DMS114 treated with DMSO at 0.1 percent for 48 hours (cell line): ENCODE measurements at regions not wholly inside any gene's neighbourhood (a gene's known extent, or its start where the extent isn't known, plus 50 kb on each side); places are given as distances from the start of the nearest gene placed in this dataset.

Source experiments
- DNase-seq: peaks from one replicate; lab custom pipeline; 2025; ENCODE audit not compliant: unreplicated experiment; lab: John Stamatoyannopoulos, UW

DNA sequence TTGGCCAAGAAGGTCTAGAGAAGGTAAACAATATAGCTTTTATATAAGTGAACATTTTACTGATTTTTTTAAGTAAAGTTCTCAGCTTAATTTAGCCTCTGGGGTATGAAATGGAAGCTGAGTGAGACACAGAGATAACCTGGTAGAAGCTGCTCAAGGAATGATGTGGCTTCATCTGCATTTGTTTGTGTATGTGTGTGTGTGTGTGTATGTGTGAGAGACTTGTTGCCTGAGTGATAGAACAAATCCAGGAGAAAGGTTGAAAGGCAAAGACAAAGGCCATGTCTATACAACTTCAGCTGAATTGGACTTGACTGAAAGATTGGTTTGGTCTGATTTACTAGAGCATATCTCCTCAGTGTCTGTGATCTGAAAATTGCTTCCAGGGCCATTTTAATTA, 63.6 kb downstream of the PCDH7 start:
- DNase-seq: no peak

DNA sequence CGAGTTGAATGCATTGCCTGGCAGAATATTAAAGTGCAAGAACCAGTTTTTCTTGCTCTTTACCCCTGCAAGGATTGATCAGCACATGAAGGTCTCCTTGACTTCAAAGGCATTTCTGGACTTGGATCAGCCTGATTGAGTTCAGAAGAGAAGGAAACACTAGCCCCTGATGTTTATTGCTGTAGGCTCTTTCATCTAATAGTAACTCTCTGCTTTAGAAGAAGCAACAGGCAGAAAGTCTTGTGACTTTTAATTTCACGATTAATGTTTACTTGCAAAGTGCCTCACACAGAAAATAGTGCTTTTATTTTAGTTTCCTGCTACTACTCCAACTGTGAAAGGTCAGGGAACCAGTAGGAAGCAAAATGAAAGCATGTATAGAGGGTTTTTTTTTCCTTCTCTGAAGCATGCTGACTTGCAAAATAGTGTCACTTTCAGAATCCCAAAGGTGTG, 69.1 kb downstream of the PCDH7 start:
- no peak for DNase-seq

DNA sequence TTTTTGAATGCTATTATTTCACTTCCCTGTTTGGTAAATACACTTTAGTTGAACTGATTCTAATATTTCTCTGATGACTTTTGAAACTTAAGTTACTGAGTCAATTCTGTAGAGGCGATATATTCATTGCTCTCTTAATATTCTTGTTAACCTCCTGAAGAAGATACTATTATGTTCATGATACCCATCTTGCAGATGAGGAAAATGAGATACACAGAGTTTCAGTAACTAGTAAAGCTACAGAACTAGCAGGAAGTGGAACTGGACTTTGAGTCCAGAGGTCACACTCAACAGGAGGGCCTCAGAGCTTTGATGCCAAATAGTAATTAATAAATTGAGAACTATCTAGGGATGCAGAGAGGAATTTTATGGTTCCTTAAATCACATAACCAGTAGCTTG, 70.0 kb downstream of the PCDH7 start:
- DNase-seq: no peak

DNA sequence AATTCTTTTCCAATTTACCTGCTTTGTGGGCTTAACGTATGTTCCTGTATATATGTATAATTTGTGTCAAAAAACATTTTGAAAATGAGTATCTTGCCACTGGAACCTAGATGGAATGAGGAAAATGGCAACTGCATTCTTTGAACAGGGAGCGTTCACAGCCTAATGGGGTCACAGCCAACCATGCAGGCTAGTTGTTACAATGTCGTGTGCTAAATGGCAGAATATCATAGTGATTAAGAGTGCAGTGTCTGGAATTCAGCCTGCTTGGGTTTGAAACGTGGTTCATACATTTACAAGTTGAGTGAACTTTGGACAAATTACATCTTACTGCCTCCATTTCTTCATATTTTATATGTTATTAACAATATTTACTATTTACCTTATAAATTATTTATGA, 70.8 kb downstream of the PCDH7 start:
- DNase-seq: no peak

DNA sequence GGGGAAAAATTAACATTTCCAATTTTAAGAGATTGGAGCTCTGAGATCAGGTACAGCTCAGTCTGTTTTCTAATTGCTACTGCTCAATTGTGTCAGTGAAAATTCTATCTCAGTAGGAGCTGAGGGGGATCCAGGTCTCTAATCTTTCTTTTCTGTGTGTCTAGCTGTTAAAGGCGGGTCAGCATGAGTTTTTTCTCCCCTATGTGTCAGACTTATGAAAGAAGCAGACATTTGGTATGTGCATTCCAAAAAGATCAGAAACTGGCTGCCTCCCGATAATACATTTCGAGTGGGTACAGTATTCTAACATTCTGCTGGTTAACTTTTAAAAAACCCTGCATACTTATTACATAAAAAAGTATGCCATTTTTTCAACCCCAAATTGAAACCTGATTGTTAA, 72.4 kb downstream of the PCDH7 start:
- no peak for DNase-seq

DNA sequence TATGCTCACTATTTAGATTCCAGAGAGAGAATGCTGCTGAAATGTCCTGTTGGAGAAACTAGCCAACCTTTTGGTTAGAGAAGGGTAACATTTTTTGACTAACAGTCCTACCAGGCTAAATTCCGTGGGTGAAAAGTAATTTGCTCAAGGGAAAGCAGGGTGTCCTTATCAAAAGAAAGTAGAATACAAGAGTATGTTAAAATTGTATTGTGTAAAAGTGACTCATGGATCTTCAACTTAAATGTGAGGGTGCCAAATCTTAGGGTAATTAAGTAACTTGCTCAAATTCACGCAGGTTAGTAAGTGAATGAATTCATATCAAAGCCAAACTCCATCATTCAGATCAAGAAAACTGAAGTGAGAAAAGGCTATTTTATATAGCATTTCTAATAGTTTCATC, 81.7 kb downstream of the PCDH7 start:
- DNase-seq: no peak

DNA sequence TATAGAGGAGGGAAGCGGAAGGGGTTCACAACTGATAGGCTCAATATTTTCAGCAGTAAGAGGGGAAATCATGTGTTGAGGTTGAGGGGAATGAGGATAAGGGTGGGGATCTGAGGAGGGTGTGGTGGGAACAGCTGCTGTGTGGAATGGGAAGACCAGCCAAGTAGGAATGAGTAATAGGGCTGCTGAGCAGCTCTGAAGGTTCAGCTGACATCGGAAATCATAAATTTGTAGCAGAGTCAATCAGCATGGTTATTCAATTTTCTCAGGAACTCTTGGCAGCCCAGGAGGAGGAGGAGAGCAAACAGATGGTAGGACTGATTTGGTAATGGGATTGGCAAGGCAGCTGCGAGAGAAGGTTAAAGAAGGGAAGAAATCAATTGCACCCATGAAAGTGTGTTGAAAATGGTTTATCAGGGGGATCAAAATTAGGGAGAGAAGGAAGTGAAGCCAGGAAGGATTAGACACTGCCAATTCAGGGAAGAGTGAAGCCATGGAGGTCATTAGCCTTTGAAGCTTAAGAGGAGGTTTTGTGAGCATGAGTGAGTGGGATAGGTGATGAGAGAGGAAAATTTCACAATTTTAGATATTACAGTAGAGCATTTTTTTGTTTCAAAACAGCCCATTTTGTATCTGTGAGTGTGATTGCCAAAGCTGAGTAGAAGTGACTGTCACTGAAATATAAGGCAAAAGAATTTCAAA, 82.6 kb downstream of the PCDH7 start:
- no peak for DNase-seq

DNA sequence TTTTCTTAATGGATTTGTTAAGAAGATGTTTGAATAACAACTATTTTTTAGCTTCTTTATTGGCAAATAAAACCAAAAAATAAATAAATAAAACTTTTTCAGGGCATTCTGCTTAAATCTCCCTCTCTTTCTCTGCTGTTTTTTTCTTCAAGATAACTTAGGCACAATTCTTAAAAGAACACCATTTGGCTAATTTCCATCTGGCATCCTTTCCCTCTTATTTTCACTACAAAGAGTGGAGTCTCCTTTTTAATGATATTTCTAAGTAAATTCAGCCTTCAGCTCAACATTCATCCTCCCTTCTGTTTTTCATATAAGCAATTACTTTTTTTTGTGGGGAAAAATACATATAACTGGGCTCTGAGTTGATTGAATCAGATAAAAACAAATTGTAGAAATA, 88.1 kb downstream of the PCDH7 start:
- DNase-seq: no peak

DNA sequence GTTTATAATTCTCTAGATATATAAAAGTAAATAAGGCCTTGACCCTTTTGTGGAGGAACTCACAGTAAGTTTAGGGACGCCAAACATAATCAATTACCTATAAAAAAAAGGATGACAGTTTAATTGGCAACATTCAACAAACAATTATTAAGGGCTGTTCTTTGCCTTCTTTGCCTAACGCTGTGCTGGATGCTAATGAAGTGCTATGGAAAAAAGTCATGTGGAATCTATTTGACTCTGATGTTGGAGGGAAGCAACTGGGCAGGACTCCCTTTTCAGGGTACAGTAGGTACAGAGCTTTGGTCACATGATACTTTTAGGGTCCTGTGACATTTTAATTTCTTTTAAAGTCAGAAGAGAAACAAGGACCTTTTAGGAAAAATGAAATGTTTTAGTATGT, 91.1 kb downstream of the PCDH7 start:
- DNase-seq: no peak

DNA sequence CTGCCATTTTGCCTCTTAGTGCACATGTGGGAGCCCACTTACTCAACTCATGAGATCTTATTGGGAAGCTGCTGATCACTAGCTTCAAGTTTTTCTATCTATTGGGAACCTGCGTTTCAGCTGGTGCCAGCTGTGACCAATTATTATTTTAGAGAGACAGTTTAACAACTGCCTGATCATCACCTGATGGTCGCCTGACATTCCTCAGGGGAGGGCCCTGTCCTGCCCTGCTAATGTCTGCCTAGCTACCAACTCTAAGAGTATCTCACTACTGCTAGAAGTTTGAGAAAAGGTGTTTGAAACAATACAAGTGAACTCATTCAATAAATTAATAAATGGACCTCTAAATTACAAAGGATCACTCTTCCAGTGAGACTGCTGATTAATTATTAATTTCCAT, 95.5 kb downstream of the PCDH7 start:
- no peak for DNase-seq

DNA sequence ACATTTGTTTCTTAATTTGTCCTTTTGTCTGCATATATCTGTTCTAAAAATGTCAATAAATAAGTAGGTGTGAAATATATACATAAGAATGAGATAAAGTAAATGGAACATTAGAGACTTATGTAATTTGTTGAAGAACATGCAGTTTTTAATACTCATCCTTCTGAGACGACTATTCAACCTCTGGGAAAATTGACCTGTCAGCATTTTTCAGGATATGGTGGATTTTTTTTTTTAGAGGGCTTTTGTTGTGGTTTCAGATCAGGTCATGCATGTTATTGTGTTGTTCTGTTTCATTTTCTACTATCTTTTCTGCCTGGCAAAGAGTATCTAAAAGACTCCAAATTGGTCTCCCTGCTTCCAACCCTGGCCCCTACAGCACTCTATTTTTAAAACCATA, 97.3 kb downstream of the PCDH7 start:
- DNase-seq: no peak

DNA sequence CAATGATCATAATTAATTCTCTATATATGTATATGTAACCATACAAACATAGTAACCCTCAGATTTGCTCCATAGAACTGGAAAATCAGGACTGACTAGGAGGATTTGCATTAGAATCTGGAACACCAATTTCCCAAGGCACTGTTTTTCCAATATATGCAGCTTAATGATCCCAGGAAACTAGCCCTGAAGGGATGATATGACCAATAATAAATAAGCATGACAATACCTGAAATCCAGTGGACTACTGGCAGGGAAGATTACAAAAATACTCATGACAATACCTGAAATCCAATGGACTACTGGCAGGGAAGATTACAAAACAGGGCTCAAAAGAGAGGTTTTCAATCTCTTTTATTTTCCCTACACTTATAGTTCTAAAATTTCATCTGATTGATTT, 98.4 kb downstream of the PCDH7 start:
- DNase-seq: no peak

DNA sequence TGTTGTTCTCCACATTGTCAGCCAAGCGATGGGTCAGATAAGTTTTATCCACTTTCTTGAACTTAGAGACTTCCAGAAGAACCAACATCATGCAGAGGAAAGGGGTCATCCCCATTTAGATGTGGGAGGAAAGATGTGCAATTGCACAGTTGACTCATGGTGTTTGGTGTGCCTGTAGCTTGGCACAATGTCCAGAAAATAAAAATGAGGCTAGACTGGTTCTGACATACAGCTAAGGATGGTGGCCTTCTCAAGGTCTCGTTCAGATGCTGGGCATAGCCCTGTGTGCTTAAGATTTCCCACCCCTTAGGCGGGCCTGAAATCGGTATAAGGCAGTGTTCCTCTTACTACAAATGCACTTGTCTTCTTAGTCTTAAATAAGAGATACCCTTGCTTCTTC, 101.1 kb downstream of the PCDH7 start:
- no peak for DNase-seq

DNA sequence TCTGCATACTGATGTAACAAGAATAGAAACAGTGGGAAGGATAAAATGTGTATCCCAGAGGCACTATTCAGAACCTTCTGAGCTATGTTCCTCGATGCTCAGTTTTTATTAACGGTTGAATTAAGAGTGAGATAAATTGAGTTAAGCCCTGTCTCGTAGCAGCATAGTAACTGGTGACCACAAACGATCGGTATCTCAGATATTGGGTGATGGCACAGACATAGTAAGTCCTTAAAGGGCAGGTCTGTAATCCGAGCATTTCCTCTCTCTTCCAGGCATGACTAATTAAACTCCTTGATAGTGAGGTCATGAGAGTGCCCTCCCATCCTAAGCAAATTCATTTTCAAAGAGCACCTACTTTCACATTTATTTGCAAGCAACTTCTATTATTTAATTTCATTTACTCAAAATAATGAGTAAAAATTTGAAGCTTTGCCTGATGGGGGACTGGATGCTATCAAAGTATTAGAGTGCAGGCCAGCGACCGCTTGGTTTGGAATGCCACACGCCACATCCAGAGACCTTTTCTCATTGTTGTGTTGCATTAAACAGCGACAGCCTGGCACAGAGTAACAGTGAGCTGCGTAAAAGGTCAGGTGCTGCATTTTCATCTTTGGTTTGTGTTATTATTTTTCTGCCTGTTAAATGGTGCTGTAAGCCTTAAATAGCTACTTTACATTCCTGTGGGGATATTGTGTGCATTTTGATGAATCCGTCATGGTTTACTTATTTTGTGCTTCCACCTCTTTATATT, 101.9 kb downstream of the PCDH7 start:
- no peak for DNase-seq

DNA sequence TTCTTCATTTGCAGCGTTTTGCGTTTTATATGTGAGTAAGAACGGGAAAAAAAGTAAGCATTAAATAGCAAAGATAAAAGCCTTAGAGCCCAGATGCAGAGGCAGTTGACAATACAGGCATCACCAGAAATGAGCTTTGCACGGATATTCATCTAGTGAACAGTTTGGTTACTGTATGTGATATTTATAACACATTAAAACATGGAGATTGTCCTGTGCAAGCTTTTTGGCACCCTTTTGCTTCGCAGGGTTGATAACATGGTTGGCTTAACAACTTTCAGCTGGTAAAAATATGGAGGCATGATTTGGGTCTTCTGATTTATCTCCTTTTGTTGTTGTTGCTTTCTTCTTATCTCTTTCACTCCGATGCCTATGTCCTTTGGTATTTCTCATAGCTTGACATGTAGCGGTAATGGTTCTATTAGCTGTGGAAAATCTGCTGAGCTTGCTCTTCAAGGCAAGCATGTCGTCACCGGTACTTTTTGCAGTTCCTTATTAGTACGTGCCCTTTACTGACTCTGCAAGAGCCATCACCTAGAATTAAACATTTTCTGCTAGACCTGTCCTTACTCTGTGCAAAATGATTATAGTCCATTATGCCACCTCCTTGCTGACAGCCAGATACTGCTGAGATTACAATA, 102.9 kb downstream of the PCDH7 start:
- DNase-seq: no peak

DNA sequence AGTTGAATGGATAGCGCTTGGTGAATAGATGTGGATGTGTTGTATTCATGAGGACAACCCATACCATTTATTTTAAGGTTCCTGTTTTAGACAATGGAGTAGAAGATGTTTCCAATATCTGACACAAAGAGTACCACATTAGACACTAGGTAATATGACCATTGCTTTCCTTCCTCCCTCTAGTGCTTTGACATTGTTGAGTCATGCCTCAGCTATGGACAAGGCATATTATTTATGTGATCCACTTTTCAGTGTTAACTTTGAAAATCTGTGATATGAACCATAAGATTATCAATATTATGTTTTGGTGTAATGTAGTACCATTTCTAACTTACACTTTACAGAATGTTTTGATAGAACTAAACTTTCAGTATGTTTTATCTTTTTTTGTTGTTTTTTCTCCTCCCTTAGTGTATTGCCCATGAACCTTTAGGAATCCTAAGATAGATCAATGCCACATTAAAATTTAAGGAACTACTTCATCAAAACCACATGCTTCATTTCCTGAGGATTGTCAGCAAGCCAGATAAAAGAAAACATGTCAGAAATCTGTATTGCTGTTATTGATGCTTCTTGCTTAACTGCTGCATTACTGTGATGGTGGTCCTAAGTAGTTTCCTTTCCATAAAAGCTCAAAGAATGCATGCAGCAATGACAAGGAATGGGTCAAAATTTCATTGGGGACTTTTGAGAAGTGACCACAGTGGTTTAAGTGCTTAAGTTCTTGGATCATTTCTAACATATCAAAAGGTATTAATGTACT, 105.0 kb downstream of the PCDH7 start:
- no peak for DNase-seq

DNA sequence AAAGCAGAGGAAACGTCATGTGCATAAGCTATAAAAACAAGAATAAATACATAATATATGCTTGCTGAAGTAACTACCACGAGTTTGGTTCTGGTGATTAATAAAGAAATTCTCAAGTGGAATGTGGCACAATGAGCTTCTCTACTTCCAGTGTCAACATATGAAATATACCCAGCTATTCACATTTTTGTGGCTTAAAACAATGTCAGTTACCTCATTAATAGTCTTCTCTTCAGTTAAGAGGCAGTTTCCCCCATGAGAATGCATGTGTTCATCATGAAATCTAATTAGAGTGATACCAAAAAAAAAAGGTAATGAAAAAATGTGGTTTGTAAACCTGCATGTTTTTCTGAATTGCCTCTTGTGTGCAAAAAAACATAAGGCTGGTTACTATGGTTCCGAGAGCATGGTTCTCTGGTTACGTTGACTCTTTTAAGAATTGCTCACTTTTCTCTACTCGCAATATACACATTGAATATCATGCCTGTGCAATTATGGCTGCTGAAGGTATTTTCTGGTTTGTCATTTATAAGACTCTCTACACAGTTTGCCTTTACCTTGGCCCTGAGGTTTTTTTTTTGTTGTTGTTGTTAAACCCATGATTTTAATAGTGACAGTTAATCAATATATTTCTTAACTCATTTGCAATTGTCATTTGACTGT, 108.2 kb downstream of the PCDH7 start:
- DNase-seq: no peak

DNA sequence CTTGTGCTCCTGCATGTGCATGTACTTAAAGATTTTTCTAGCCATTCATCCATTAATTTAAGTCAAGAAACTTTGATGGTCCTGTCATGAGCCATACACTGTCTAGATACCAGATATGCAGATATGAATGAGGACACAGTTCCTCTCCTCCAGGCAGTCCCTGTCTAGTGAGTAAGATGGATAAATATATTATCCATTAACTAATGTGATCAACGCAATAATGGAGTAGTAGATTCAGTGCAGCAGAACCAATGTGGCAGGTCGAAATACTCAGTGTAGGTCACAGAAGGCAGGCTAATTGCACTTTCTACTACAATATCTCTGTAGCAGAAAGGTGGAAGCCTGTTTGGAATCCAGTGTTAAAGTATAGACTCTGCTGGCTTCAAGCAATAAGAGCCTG, 112.5 kb downstream of the PCDH7 start:
- no peak for DNase-seq

DNA sequence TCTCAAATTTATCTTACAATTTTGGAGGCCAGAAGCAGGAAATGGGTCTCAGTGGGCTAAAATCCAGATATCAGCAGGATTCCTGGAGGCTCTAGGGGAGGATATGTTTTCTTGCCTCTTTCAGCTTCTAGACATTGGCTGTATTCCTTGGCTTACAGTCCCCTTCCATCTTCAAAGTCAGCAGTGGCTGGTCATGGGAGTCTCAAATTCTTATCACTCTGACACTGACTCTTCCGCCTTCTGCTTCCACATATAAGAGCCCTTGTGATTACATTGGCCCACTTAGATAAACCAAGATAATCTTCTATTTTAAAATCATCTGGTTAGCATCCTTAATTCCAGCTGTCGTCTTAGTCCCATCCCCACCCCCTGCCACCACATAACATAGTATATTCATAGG, 113.0 kb downstream of the PCDH7 start:
- no peak for DNase-seq

DNA sequence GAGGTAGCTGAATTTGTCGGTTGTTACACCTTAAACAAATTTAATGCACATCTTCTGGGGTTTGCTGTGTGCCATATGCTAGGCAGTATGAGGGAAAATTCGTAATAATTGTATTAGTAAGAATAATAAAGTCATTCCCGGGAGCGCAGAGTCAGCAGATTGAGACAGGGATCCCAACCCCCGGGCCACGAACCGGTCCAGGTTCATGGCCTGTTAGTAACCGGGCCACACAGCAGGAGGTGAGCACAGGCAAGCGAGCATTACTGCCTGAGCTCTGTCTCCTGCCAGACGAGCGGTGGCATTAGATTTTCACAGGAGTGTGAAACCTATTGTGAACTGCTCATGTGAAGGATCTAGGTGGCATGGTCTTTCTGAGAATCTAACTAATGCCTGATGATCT, 114.9 kb downstream of the PCDH7 start:
- DNase-seq: no peak

DNA sequence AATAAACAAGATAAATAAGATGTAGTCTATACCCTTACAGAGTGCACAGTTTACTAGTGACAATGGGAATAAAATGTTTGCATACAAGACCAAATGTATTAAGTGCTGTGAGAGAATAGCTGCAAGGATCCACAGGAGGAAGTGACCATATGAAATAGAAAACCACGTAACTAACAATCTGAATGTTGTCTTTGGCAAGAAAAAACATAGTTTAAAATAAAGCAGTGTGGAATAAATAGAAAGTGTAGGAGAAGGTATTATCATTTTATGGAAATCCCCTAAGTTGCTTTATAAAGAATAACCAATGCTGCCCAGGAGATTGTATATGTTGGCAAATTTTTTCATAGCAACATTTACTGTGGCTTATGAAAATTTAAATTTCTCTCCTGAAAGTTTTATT, 116.1 kb downstream of the PCDH7 start:
- no peak for DNase-seq
